H9 (cell line): ENCODE measurements at regions not wholly inside any gene's neighbourhood (a gene's known extent, or its start where the extent isn't known, plus 50 kb on each side); places are given as distances from the start of the nearest gene placed in this dataset.

Experiments
- DNase-seq: peaks from one replicate; pipeline ENCODE4 v3.0.0-alpha.2; 2017
- H2AFZ ChIP-seq: one replicate; pipeline ENCODE4 v1.6.1; 2013; ENCODE audit warnings: mild to moderate bottlenecking, low read length, control low read depth, moderate library complexity
- H2AK5ac ChIP-seq: 2 replicates; pipeline ENCODE4 v1.6.1; 2013; ENCODE audit warnings: low read length, control low read depth, mixed read lengths; ENCODE audit not compliant: insufficient read length
- H2BK120ac ChIP-seq: one replicate; pipeline ENCODE4 v1.6.1; 2013; ENCODE audit warnings: low read depth, mild to moderate bottlenecking, low read length, control low read depth, inconsistent platforms; ENCODE audit not compliant: poor library complexity, severe bottlenecking
- H2BK12ac ChIP-seq: 2 replicates; pipeline ENCODE4 v1.6.1; 2013; ENCODE audit warnings: low read length, control low read depth, mixed read lengths, low read depth; ENCODE audit not compliant: insufficient read length
- H2BK15ac ChIP-seq: 2 replicates; pipeline ENCODE4 v1.6.1; 2013; ENCODE audit warnings: low read depth, low read length, control low read depth
- H2BK20ac ChIP-seq: one replicate; pipeline ENCODE4 v1.6.1; 2013; ENCODE audit warnings: low read depth, mild to moderate bottlenecking, low read length, control low read depth, inconsistent platforms; ENCODE audit not compliant: poor library complexity, severe bottlenecking
- H2BK5ac ChIP-seq: 2 replicates; pipeline ENCODE4 v1.6.1; 2013; ENCODE audit warnings: low read length, control low read depth, mixed read lengths; ENCODE audit not compliant: insufficient read length
- H3K14ac ChIP-seq: 2 replicates; pipeline ENCODE4 v1.6.1; 2013; ENCODE audit warnings: low read length, control low read depth; ENCODE audit not compliant: insufficient read depth
- H3K18ac ChIP-seq: 2 replicates; pipeline ENCODE4 v1.6.1; 2013; ENCODE audit warnings: low read depth, mild to moderate bottlenecking, mixed read lengths, low read length, control low read depth; ENCODE audit not compliant: insufficient read length
- H3K23ac ChIP-seq: 2 replicates; pipeline ENCODE4 v1.6.1; 2013; ENCODE audit warnings: low read length, control low read depth, mixed read lengths, low read depth; ENCODE audit not compliant: insufficient read length
- H3K23me2 ChIP-seq: 2 replicates; pipeline ENCODE4 v1.6.1; 2013; ENCODE audit warnings: low read depth, mild to moderate bottlenecking, mixed read lengths, low read length, control low read depth; ENCODE audit not compliant: insufficient read length, poor library complexity, severe bottlenecking
- H3K27ac ChIP-seq: 2 replicates; pipeline ENCODE4 v1.5.1; 2013; ENCODE audit warnings: low read length, control low read depth, mixed read lengths, low read depth; ENCODE audit not compliant: insufficient read length
- H3K27me3 ChIP-seq: 2 replicates; pipeline ENCODE4 v1.6.1; 2013; ENCODE audit warnings: low read length, control low read depth, inconsistent platforms; ENCODE audit not compliant: insufficient read depth
- H3K4ac ChIP-seq: 2 replicates; pipeline ENCODE4 v1.6.1; 2013; ENCODE audit warnings: low read depth, mild to moderate bottlenecking, control low read depth, inconsistent platforms, low read length, moderate library complexity
- H3K4me1 ChIP-seq: 2 replicates; pipeline ENCODE4 v1.6.1; 2013; ENCODE audit warnings: low read length, control low read depth, inconsistent platforms; ENCODE audit not compliant: insufficient read depth
- H3K4me2 ChIP-seq: 2 replicates; pipeline ENCODE4 v1.6.1; 2013; ENCODE audit warnings: low read length, control low read depth, mixed read lengths; ENCODE audit not compliant: insufficient read length, insufficient read depth
- H3K56ac ChIP-seq: 2 replicates; pipeline ENCODE4 v1.6.1; 2013; ENCODE audit warnings: low read depth, mild to moderate bottlenecking, mixed read lengths, low read length, control low read depth; ENCODE audit not compliant: insufficient read length
- H3K79me1 ChIP-seq: 2 replicates; pipeline ENCODE4 v1.6.1; 2013; ENCODE audit warnings: low read depth, mild to moderate bottlenecking, moderate library complexity, low read length, control low read depth, inconsistent platforms; ENCODE audit not compliant: insufficient read depth, poor library complexity, severe bottlenecking
- H3K79me2 ChIP-seq: 2 replicates; pipeline ENCODE4 v1.6.1; 2013; ENCODE audit warnings: low read length, control low read depth, inconsistent platforms; ENCODE audit not compliant: insufficient read depth
- H3K9ac ChIP-seq: 2 replicates; pipeline ENCODE4 v1.6.1; 2013; ENCODE audit warnings: low read length, control low read depth, mixed read lengths; ENCODE audit not compliant: insufficient read length; ENCODE audit errors: extremely low read depth
- H3K9me3 ChIP-seq: one replicate; pipeline ENCODE4 v1.6.1; 2013; ENCODE audit warnings: low read depth, low read length, inconsistent platforms; ENCODE audit not compliant: control insufficient read depth
- H3T11ph ChIP-seq: one replicate; pipeline ENCODE4 v1.6.1; 2013; ENCODE audit warnings: mild to moderate bottlenecking, low read length, control low read depth, inconsistent platforms
- H4K20me1 ChIP-seq: one replicate; pipeline ENCODE4 v1.6.1; 2013; ENCODE audit not compliant: control insufficient read depth, insufficient read length, insufficient read depth
- H4K5ac ChIP-seq: 2 replicates; pipeline ENCODE4 v1.6.1; 2013; ENCODE audit warnings: low read depth, mild to moderate bottlenecking, mixed read lengths, low read length, control low read depth; ENCODE audit not compliant: insufficient read length
- H4K8ac ChIP-seq: replicated peaks from 2 replicates; pipeline ENCODE4 v1.6.1; 2013; ENCODE audit warnings: low read length, control low read depth, mixed read lengths, low read depth; ENCODE audit not compliant: insufficient read length
- H4K91ac ChIP-seq: 2 replicates; pipeline ENCODE4 v1.6.1; 2013; ENCODE audit warnings: low read depth, mild to moderate bottlenecking, moderate library complexity, mixed read lengths, low read length, control low read depth; ENCODE audit not compliant: insufficient read length
- H3K27ac Mint-ChIP-seq, 3 experiments: 2 replicates in 2 of 3; 3 replicates in 1 of 3; pipeline ENCODE4 v1.8.0; 2020 to 2021; ENCODE audit warnings: mixed read lengths in 3 of 3, mild to moderate bottlenecking in 1 of 3, moderate library complexity in 1 of 3
- H3K27me3 Mint-ChIP-seq: 2 replicates; pipeline ENCODE4 v1.8.0; 2021; ENCODE audit warnings: low read depth, mild to moderate bottlenecking, moderate library complexity, mixed read lengths
- H3K36me3 Mint-ChIP-seq, 3 experiments: 2 replicates in 2 of 3; 3 replicates in 1 of 3; pipeline ENCODE4 v1.8.0; 2020 to 2021; ENCODE audit warnings: low read depth in 3 of 3, mixed read lengths in 3 of 3; ENCODE audit not compliant: insufficient read depth in 1 of 3
- H3K4me1 Mint-ChIP-seq, 2 experiments: 2 replicates each; pipeline ENCODE4 v1.8.0; 2020; ENCODE audit warnings: mixed read lengths in 2 of 2
- H3K4me3 Mint-ChIP-seq, 2 experiments: 2 replicates in 1 of 2; 3 replicates in 1 of 2; pipeline ENCODE4 v1.8.0; 2020 to 2021; ENCODE audit warnings: mild to moderate bottlenecking in 2 of 2, mixed read lengths in 2 of 2, moderate library complexity in 1 of 2
- H3K9me3 Mint-ChIP-seq, 2 experiments: 2 replicates in 1 of 2; 3 replicates in 1 of 2; pipeline ENCODE4 v1.8.0; 2020; ENCODE audit warnings: mild to moderate bottlenecking in 2 of 2, mixed read lengths in 2 of 2, moderate library complexity in 1 of 2
- CTCF ChIP-seq: fragments of 200-600 bp; sonication (generic); conservative IDR thresholded peaks from 3 replicates; pipeline ENCODE4 v1.8.0; 2021; ENCODE audit warnings: antibody characterized with exemption, mild to moderate bottlenecking
- WGBS: extraction: QIAGEN DNeasy Blood & Tissue Kit; methylation state at CpG from one replicate; pipeline ENCODE4 v1.1.7; 2013; ENCODE audit warnings: missing lambda C conversion rate, low lambda C conversion rate, mixed read lengths; ENCODE audit not compliant: insufficient read length; ENCODE audit errors: extremely low coverage; 5-methylcytosine and 5-hydroxymethylcytosine counted together

DNA sequence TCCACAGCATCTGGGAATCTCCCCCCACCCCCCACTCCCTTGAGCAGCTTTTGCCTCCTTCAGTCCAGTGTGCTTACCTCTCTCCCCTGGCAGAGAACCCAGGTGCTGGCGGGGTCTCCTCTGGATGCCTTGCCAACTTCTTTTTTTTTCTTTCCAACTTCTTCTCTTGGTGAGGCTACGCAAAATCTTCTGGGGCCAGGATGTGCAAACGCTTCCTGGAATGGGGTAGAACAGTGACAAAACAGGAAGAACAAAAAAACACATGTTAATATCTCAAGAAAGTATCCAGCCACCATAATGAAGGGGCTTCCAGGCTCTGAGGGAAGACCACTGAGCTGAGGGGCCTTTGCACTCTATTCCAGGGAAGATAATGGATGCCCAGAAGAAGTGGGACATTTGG is 53.9 kb upstream of the DDR1 start:
- Histone ChIP-seq H4K20me1 (no peaks in the 10 kb centered on the region), H4K5ac (no peak overlapping the region), H3K9ac (no peak overlapping the region), H3K4me2 (no peak overlapping the region), H3K4ac (no peak overlapping the region), H3K23ac (no peak overlapping the region), H3K27ac (no peak overlapping the region), H2BK120ac (no peak overlapping the region), H3K27me3 (no peaks in the 10 kb centered on the region), H3K4me1 (no peaks in the 10 kb centered on the region), H3K18ac (no peak overlapping the region), H3K14ac (no peak overlapping the region), H2BK20ac (no peak overlapping the region), H3K56ac (no peak overlapping the region), H3K9me3 (no peaks in the 10 kb centered on the region), H2AK5ac (no peak overlapping the region), H2BK12ac (no peak overlapping the region), H2AFZ (no peak overlapping the region), H2BK5ac (no peak overlapping the region), H3K23me2 (no peaks in the 10 kb centered on the region), H3K79me1 (no peaks in the 10 kb centered on the region), H4K91ac (no peak overlapping the region), H3T11ph (no peak overlapping the region), H3K79me2 (no peaks in the 10 kb centered on the region), H2BK15ac (no peak overlapping the region), H4K8ac (no peak overlapping the region)
- Mint-ChIP-seq H3K27me3 (no peaks in the 10 kb centered on the region), H3K4me1 (peaks cover 33% of the 10 kb centered on the region in 2 experiments), H3K27ac (peak overlapping the region in 1 of 3 experiments; percentile 4; a peak in 1 of 7 replicates), H3K9me3 (no peaks in the 10 kb centered on the region), H3K4me3 (no peak overlapping the region), H3K36me3 (peaks cover 0 to under 1% (median 0%) of the 10 kb centered on the region in 3 experiments; a peak in 2 of 7 replicates)
- WGBS: no CpG with 5 or more reads among the region's 3 CpGs
- no peak for DNase-seq
- TF ChIP-seq CTCF: no peak
